Rectal smooth muscle tissue (tissue), 1 donor: ENCODE measurements at regions not wholly inside any gene's neighbourhood (a gene's known extent, or its start where the extent isn't known, plus 50 kb on each side); places are given as distances from the start of the nearest gene placed in this dataset.

Source experiments
- H3K27ac ChIP-seq: one replicate; pipeline ENCODE4 v1.7.0; 2013; ENCODE audit warnings: low read depth, low read length, inconsistent platforms
- H3K27me3 ChIP-seq: one replicate; pipeline ENCODE4 v1.7.0; 2013; ENCODE audit warnings: low read length; ENCODE audit not compliant: control insufficient read depth, insufficient read depth
- H3K36me3 ChIP-seq: one replicate; pipeline ENCODE4 v1.7.0; 2013; ENCODE audit warnings: low read length; ENCODE audit not compliant: control insufficient read depth, insufficient read depth
- H3K4me1 ChIP-seq: one replicate; pipeline ENCODE4 v1.7.0; 2013; ENCODE audit warnings: low read length; ENCODE audit not compliant: control insufficient read depth, insufficient read depth
- H3K4me3 ChIP-seq: one replicate; pipeline ENCODE4 v1.7.0; 2013; ENCODE audit warnings: low read length
- H3K9ac ChIP-seq: one replicate; pipeline ENCODE4 v1.7.0; 2013; ENCODE audit warnings: low read length

- Histone ChIP-seq H3K9ac (no peak overlapping the region), H3K4me1 (peaks cover 2% of the 10 kb centered on the region), H3K27me3 (no peaks in the 10 kb centered on the region), H3K4me3 (no peak overlapping the region), H3K36me3 (no peaks in the 10 kb centered on the region), H3K27ac (no peak overlapping the region)
These were observed 564.4 kb downstream of the ZEB2 start for GRCh38 chr2:143955401-143956065.

DNA sequence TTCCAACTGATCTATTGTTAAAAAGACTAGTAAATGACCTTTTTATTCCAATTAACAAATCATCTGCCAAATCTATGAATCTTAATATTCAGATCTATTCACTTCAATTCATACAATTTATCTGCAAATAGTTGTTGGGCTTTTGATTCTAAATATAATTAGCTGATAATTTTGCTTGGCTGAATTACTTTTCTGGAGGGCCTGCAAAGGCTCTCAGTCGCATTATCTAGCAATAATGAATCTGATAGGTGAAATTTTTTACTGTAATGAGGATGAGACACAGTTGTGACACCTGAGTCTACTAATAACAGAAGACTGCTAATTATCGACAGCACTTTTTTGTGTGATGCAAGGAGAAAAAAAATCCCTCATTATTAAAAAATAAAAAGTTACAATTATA is 565.1 kb downstream of the ZEB2 start:
- Histone ChIP-seq H3K9ac (no peak overlapping the region), H3K36me3 (no peaks in the 10 kb centered on the region), H3K4me1 (peaks cover 4% of the 10 kb centered on the region), H3K4me3 (no peak overlapping the region), H3K27me3 (no peaks in the 10 kb centered on the region), H3K27ac (no peak overlapping the region)

DNA sequence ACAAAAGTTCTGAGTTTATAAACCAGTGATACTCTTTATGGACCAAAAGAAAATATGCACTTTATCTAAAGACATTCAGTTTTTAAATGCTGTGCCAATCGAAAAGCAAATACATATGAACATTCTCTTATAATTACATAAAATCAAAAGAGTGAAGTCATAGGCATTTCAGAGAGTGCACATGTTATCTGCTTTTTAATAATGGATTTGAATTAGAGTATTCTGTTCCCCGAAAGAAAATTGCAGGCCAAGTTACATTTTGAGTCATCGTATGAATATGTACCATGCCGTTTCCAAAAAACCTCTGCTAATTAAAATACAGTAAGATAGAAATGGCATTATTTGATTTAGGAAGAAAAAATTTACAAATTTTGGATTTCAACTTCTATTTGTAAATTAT is 565.7 kb downstream of the ZEB2 start:
- no peak overlapping the region for H3K27ac ChIP-seq
- peaks cover 4% of the 10 kb centered on the region for H3K4me1 ChIP-seq
- H3K9ac ChIP-seq, result no peak overlapping the region
- H3K36me3 ChIP-seq, result no peaks in the 10 kb centered on the region
- H3K4me3 ChIP-seq, result no peak overlapping the region
- H3K27me3 ChIP-seq, result no peaks in the 10 kb centered on the region

GRCh38 chr2:143953451-143954030 is 566.4 kb downstream of the ZEB2 start:
- no peaks in the 10 kb centered on the region for H3K36me3 ChIP-seq
- no peak overlapping the region for H3K9ac ChIP-seq
- no peaks in the 10 kb centered on the region for H3K27me3 ChIP-seq
- H3K4me3 ChIP-seq, result no peak overlapping the region
- H3K27ac ChIP-seq, result no peak overlapping the region
- peaks cover 4% of the 10 kb centered on the region for H3K4me1 ChIP-seq

- no peak overlapping the region for H3K4me3 ChIP-seq
- H3K27me3 ChIP-seq, result no peaks in the 10 kb centered on the region
- H3K4me1 ChIP-seq, result peaks cover 4% of the 10 kb centered on the region
- no peak overlapping the region for H3K27ac ChIP-seq
- H3K9ac ChIP-seq, result no peak overlapping the region
- H3K36me3 ChIP-seq, result no peaks in the 10 kb centered on the region
These were observed 567.4 kb downstream of the ZEB2 start for GRCh38 chr2:143952536-143952935.

- Histone ChIP-seq H3K9ac (no peak overlapping the region), H3K4me3 (no peak overlapping the region), H3K27ac (no peak overlapping the region), H3K36me3 (no peaks in the 10 kb centered on the region), H3K27me3 (no peaks in the 10 kb centered on the region), H3K4me1 (peaks cover 4% of the 10 kb centered on the region)
These were observed 569.2 kb downstream of the ZEB2 start for GRCh38 chr2:143950704-143951103.

DNA sequence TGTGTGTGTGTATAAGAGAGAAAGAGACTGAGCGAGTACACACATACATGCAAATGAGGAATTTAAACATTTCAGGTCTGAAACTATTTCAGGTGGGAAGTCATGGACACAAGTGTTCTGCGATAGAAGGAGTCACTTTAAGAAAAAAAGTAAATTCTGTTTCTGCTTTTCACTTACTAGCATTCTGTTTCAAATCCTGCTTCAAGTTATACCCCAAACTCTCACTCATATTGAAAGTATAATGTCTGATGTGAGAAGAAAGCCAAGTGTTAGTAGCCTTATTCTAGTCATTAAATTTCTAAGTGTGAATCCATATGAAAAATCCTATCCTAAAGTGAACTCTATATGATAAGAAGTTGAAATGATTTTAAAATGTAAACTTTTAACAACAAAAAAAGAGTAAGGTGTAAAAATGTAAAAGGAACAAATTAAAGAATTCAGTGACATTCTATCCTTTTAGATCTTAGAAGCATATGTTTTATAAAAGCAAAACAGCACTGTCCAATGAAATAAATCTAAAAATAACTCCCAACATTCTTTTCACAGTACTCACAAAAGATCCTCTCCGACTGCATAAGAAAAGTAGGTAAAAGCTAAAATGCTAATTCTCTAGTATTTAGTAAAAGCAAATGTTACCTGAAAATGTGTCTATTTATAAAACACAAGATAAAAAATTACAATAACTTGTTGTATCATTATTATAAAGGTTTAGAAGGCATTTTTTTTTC is 570.6 kb downstream of the ZEB2 start:
- Histone ChIP-seq H3K4me1 (peaks cover 2% of the 10 kb centered on the region), H3K27ac (no peak overlapping the region), H3K27me3 (no peaks in the 10 kb centered on the region), H3K9ac (no peak overlapping the region), H3K36me3 (no peaks in the 10 kb centered on the region), H3K4me3 (no peak overlapping the region)

- H3K27me3 ChIP-seq, result no peaks in the 10 kb centered on the region
- H3K27ac ChIP-seq, result no peak overlapping the region
- H3K4me3 ChIP-seq, result no peak overlapping the region
- H3K36me3 ChIP-seq, result no peaks in the 10 kb centered on the region
- peaks cover 2% of the 10 kb centered on the region for H3K4me1 ChIP-seq
- no peak overlapping the region for H3K9ac ChIP-seq
These were observed 571.2 kb downstream of the ZEB2 start for GRCh38 chr2:143948710-143949109.

DNA sequence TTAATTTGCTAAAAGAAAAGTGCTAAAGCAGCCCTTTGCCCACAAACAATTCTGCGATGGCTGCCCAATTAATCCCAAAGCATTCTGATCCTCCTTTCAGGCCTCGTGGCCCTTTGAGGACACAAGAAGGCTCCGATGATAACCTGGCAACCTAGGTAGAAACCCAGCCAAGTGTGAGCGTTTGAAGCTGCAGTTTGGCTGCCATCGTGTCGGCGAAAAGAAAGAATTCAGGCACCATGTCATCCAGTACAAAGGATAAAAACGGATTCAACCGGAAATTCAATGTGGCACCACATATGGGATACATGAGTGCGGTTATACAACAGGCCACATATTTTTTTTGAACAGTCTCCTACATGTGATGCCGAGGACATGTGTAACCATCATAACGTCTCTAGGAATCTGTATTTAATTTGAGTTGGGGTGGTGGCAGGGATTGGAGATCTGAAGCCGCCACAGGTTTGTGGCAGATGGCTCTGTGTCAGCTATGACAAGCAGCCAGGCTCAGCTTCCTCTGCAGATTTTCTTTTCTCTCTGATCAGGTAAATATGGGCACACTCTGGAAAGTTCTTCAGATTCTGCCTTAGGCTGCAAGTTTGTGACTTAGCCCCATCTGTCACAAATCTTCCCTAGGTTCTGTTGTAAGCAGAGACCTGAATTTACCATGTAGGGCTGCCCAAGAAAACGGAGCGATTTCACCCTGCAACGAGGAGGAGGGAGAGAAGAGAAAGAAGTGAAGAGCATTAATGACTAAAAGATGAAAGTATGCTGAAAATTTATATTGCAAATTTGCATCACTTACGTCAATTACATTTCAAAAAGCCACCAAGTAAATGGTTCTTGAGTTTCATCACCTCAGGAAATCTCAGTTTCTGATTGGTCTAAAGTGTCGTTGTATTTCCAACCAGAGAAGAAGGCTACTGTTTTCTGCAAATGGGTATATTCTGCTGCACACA is 573.2 kb downstream of the ZEB2 start:
- no peak overlapping the region for H3K27ac ChIP-seq

DNA sequence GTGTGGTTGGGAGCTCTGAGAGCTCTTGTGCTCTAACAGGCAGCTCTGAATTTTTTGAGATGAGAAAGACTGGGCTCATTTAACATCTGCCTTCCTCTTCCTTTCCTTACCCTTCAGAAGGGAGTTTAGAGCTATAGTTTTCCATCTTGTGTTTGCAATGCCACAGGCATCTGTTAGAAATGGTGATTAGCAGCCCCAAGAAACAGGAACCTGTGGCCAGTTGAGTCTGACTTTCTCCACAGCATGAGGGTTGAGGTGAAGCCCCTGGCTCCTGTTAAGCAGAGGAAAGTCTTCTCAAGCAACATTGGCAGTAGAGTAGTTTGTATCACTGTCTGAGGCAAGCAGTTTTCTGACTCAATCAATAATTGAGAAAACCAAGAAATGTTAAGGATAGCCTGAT is 577.4 kb downstream of the ZEB2 start:
- Histone ChIP-seq H3K4me3 (no peak overlapping the region), H3K4me1 (no peaks in the 10 kb centered on the region), H3K36me3 (no peaks in the 10 kb centered on the region), H3K9ac (no peak overlapping the region), H3K27me3 (no peaks in the 10 kb centered on the region), H3K27ac (no peak overlapping the region)

More for the DNA sequence above, 573.2 kb downstream of the ZEB2 start:
- H3K4me3 ChIP-seq, result no peak overlapping the region
- peaks cover 2% of the 10 kb centered on the region for H3K4me1 ChIP-seq
- H3K27me3 ChIP-seq, result no peaks in the 10 kb centered on the region
- no peaks in the 10 kb centered on the region for H3K36me3 ChIP-seq
- H3K9ac ChIP-seq, result no peak overlapping the region

DNA sequence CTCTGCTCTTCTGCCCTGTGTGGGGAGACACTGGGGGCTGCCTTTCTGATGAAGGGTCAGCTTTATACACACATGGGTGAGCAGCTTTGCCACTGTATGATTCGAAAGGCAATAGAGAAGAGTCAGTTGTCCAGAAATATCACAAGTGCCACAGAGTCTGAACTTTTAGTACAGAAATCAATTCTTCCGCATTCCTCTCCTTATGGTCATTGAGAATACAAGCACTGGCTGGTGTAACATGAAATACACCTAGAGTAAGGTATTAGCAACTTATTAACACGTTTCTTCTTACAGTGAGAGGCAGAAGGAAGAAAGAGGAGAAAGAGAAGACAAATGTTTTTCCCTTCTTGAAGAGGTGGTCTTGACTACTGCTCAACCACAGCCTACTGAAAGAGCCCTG is 579.2 kb downstream of the ZEB2 start:
- no peak overlapping the region for H3K4me3 ChIP-seq
- no peaks in the 10 kb centered on the region for H3K36me3 ChIP-seq
- no peaks in the 10 kb centered on the region for H3K4me1 ChIP-seq
- no peak overlapping the region for H3K9ac ChIP-seq
- H3K27ac ChIP-seq, result no peak overlapping the region
- no peaks in the 10 kb centered on the region for H3K27me3 ChIP-seq
